Inflammatory macrophage (primary cell): ENCODE measurements at regions not wholly inside any gene's neighbourhood (a gene's known extent, or its start where the extent isn't known, plus 50 kb on each side); places are given as distances from the start of the nearest gene placed in this dataset.
"Not testable (repeated sequence)": the region's sequence is repeated elsewhere in the genome, so short reads cannot be mapped to it uniquely, and the experiment has no call there.

ENCODE experiments used
- DNase-seq, 2 donors: peaks; one replicate each; pipeline ENCODE4 v3.0.0-alpha.2; 2020 to 2022

- no peak for DNase-seq
These were observed 64.0 kb upstream of the RASGRF1 start for GRCh38 chr15:79154483-79155135.

GRCh38 chr15:79144290-79144689 lies 53.7 kb upstream of the RASGRF1 start:
- not testable (repeated sequence) for DNase-seq

- no peak for DNase-seq
These were observed 50.4 kb upstream of the RASGRF1 start for GRCh38 chr15:79140846-79141570.
